ENCODE measurements at regions not wholly inside any gene's neighbourhood (a gene's known extent, or its start where the extent isn't known, plus 50 kb on each side); places are given as distances from the start of the nearest gene placed in this dataset.

- H4K20me1 ChIP-seq (ENCODE audit: insufficient read depth), result no peaks in the 10 kb centered on the region
- H3K9me2 ChIP-seq (ENCODE audit: insufficient read depth), result no peaks in the 10 kb centered on the region
- H3K27me3 ChIP-seq (ENCODE audit: insufficient read depth, low read length), result no peaks in the 10 kb centered on the region
- H3K4me1 ChIP-seq (ENCODE audit: control insufficient read depth in 1 of 2, insufficient read depth in 2 of 2, low read length in 2 of 2), result peaks cover 0 to 15% of the 10 kb centered on the region in 2 experiments; a peak in 1 of 4 replicates
- H3K4me2 ChIP-seq (ENCODE audit: low read length), result no peak overlapping the region
- no peaks in the 10 kb centered on the region for H3K79me2 ChIP-seq (ENCODE audit: insufficient read depth, low read length)
- intact Hi-C loops (cut with micrococcal nuclease), result no loop called here
- ATAC-seq (no peak), DNase-seq (ENCODE audit: low read depth, low spot score) (no peak)
- RAD21 ChIA-PET (ENCODE audit: low non-redundant PET in 1 of 2, low total read pairs in 2 of 2, uncharacterized antibody in 2 of 2, unreplicated experiment in 2 of 2), result no interaction called here
- BruUV-seq (replicated peaks), result no TSS peak
- no peaks in the 10 kb centered on the region for H3K36me3 ChIP-seq (ENCODE audit: control insufficient read depth in 1 of 2, insufficient read depth in 2 of 2, low read length in 2 of 2)
- POLR2A ChIA-PET, result no interaction called here
- CTCF ChIA-PET, result no interaction called here
- no peak for TF ChIP-seq CEBPB (IDR thresholded peaks at IDR 0.05; ENCODE audit: low read depth)
- TF ChIP-seq ZBTB33 (IDR thresholded peaks at IDR 0.05; ENCODE audit: extremely low read depth, insufficient replicate concordance, low read length), result no peak
- TF ChIP-seq ATF3 (IDR thresholded peaks at IDR 0.05), result no peak
- no peak for TF ChIP-seq EZH2 (IDR thresholded peaks at IDR 0.05)
- TF ChIP-seq TCF7L2 (IDR thresholded peaks at IDR 0.05; ENCODE audit: borderline replicate concordance, extremely low read depth, insufficient read depth, insufficient read length), result no peak
- no peak for TF ChIP-seq EZH2phosphoT487 (IDR thresholded peaks at IDR 0.05; ENCODE audit: borderline replicate concordance)
- TF ChIP-seq CTCF (IDR thresholded peaks at IDR 0.05 in 2 of 3, conservative IDR thresholded peaks at IDR 0.05 in 1 of 3; ENCODE audit: borderline replicate concordance in 1 of 3, insufficient read depth in 1 of 3, low read depth in 2 of 3, low read length in 2 of 3), result no peak
- no peak for TF ChIP-seq CBX3 (IDR thresholded peaks at IDR 0.05; ENCODE audit: low read depth)
- TF ChIP-seq POLR2A (IDR thresholded peaks at IDR 0.05; ENCODE audit: borderline replicate concordance, extremely low read depth, insufficient read depth, insufficient read length), result no peak
- no peak for TF ChIP-seq POLR2AphosphoS5 (IDR thresholded peaks at IDR 0.05; ENCODE audit: low read depth, low read length)
- no peak for TF ChIP-seq SP1 (IDR thresholded peaks at IDR 0.05; ENCODE audit: low read depth)
- no peak overlapping the region for H3K27ac ChIP-seq (ENCODE audit: low read depth, low read length)
- peaks cover 8 to 16% of the 10 kb centered on the region in 2 experiments; a peak in 2 of 4 replicates for H3K9me3 ChIP-seq (ENCODE audit: control insufficient read depth in 1 of 2, insufficient read depth in 1 of 2, low read depth in 1 of 2, low read length in 2 of 2)
- H3K9ac ChIP-seq (ENCODE audit: low read length), result no peak overlapping the region
- H2AFZ ChIP-seq (ENCODE audit: low read depth, low read length, poor library complexity, severe bottlenecking), result no peak overlapping the region
- H3K4me3 ChIP-seq (replicated peaks in 1 of 2; ENCODE audit: low read depth in 1 of 2, low read length in 2 of 2), result no peak overlapping the region
Measured at GRCh38 chr4:4720646-4721045, 138.8 kb upstream of the MSX1 start.
